Hepatic stellate cell (primary cell): ENCODE measurements at regions not wholly inside any gene's neighbourhood (a gene's known extent, or its start where the extent isn't known, plus 50 kb on each side); places are given as distances from the start of the nearest gene placed in this dataset.
"Not testable (repeated sequence)": the region's sequence is repeated elsewhere in the genome, so short reads cannot be mapped to it uniquely, and the experiment has no call there.

Source experiments
- DNase-seq: peaks from one replicate; pipeline ENCODE4 v3.0.0; 2011; ENCODE audit warnings: low spot score

- no peak for DNase-seq
Measured at GRCh38 chr9:82445556-82445955, 457.0 kb downstream of the SPATA31D1 start.

GRCh38 chr9:82447343-82447742, 458.8 kb downstream of the SPATA31D1 start:
- DNase-seq: no peak

- DNase-seq: no peak
Measured at GRCh38 chr9:82449986-82450385, 461.4 kb downstream of the SPATA31D1 start.

GRCh38 chr9:82454509-82455190, 466.1 kb downstream of the SPATA31D1 start:
- no peak for DNase-seq

GRCh38 chr9:82456642-82457041, 468.1 kb downstream of the SPATA31D1 start:
- DNase-seq: peak; percentile 17

- DNase-seq: no peak
Measured at GRCh38 chr9:82457298-82457697, 468.7 kb downstream of the SPATA31D1 start.

- no peak for DNase-seq
Measured at GRCh38 chr9:82457891-82458290, 469.3 kb downstream of the SPATA31D1 start.

- no peak for DNase-seq
Measured at GRCh38 chr9:82458296-82458695, 469.7 kb downstream of the SPATA31D1 start.

- DNase-seq: peak; percentile 23
Measured at GRCh38 chr9:82466616-82467260, 478.2 kb downstream of the SPATA31D1 start.

GRCh38 chr9:82467436-82467835, 478.9 kb downstream of the SPATA31D1 start:
- DNase-seq: no peak

GRCh38 chr9:82474235-82474634, 485.7 kb downstream of the SPATA31D1 start:
- no peak for DNase-seq

GRCh38 chr9:82475584-82476301, 487.2 kb downstream of the SPATA31D1 start:
- DNase-seq: no peak

- DNase-seq: no peak
Measured at GRCh38 chr9:82480921-82481320, 492.3 kb downstream of the SPATA31D1 start.

GRCh38 chr9:82487935-82488312, 499.4 kb downstream of the SPATA31D1 start:
- DNase-seq: no peak

GRCh38 chr9:82488313-82489200, 500.0 kb downstream of the SPATA31D1 start:
- no peak for DNase-seq

GRCh38 chr9:82489201-82489821, 500.7 kb downstream of the SPATA31D1 start:
- DNase-seq: no peak

GRCh38 chr9:82490019-82490499, 501.5 kb downstream of the SPATA31D1 start:
- DNase-seq: peak; percentile 4

- not testable (repeated sequence) for DNase-seq
Measured at GRCh38 chr9:82490821-82491220, 502.2 kb downstream of the SPATA31D1 start.

- no peak for DNase-seq
Measured at GRCh38 chr9:82491604-82492003, 503.0 kb downstream of the SPATA31D1 start.

GRCh38 chr9:82492274-82492673, 503.7 kb downstream of the SPATA31D1 start:
- no peak for DNase-seq
